ENCODE measurements at regions not wholly inside any gene's neighbourhood (a gene's known extent, or its start where the extent isn't known, plus 50 kb on each side); places are given as distances from the start of the nearest gene placed in this dataset.

- DNase-seq (ENCODE audit: extremely low spot score): no peak
- no peaks in the 10 kb centered on the region for H3K4me1 ChIP-seq
- H3K27ac ChIP-seq (replicated peaks in 1 of 4): no peak overlapping the region
- H3K27me3 ChIP-seq: no peaks in the 10 kb centered on the region
- 72% methylated on average over 3 of the region's 3 CpGs for WGBS
- TF ChIP-seq POLR2AphosphoS5 (IDR thresholded peaks at IDR 0.05): no peak
- no peak for TF ChIP-seq EP300 (IDR thresholded peaks at IDR 0.05)
- TF ChIP-seq POLR2A (IDR thresholded peaks at IDR 0.05; ENCODE audit: low read depth): no peak
- TF ChIP-seq, protein P1, sequence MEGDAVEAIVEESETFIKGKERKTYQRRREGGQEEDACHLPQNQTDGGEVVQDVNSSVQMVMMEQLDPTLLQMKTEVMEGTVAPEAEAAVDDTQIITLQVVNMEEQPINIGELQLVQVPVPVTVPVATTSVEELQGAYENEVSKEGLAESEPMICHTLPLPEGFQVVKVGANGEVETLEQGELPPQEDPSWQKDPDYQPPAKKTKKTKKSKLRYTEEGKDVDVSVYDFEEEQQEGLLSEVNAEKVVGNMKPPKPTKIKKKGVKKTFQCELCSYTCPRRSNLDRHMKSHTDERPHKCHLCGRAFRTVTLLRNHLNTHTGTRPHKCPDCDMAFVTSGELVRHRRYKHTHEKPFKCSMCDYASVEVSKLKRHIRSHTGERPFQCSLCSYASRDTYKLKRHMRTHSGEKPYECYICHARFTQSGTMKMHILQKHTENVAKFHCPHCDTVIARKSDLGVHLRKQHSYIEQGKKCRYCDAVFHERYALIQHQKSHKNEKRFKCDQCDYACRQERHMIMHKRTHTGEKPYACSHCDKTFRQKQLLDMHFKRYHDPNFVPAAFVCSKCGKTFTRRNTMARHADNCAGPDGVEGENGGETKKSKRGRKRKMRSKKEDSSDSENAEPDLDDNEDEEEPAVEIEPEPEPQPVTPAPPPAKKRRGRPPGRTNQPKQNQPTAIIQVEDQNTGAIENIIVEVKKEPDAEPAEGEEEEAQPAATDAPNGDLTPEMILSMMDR (IDR thresholded peaks at IDR 0.05): no peak
- H3K9me3 ChIP-seq: no peaks in the 10 kb centered on the region
- intact Hi-C loops (cut with DNase I): no loop called here
- no peak overlapping the region for H3K4me3 ChIP-seq
- H3K36me3 ChIP-seq: no peaks in the 10 kb centered on the region
Measured at GRCh38 chr13:105948143-105948542, 587.3 kb downstream of the EFNB2 start.

- Histone ChIP-seq H3K4me3 (no peak overlapping the region), H3K27me3 (no peaks in the 10 kb centered on the region), H3K9me3 (no peaks in the 10 kb centered on the region), H3K27ac (replicated peaks in 1 of 4) (no peak overlapping the region), H3K4me1 (no peaks in the 10 kb centered on the region), H3K36me3 (no peaks in the 10 kb centered on the region)
- no peak for DNase-seq (ENCODE audit: extremely low spot score)
- TF ChIP-seq POLR2A (IDR thresholded peaks at IDR 0.05; ENCODE audit: low read depth) (no peak), EP300 (IDR thresholded peaks at IDR 0.05) (no peak), POLR2AphosphoS5 (IDR thresholded peaks at IDR 0.05) (no peak)
- TF ChIP-seq, protein P1 (IDR thresholded peaks at IDR 0.05): no peak
- WGBS: 94% methylated on average over 1 of the region's 1 CpG
- intact Hi-C loops (cut with DNase I): no loop called here
Measured at GRCh38 chr13:105940882-105941281, 594.6 kb downstream of the EFNB2 start.

DNA sequence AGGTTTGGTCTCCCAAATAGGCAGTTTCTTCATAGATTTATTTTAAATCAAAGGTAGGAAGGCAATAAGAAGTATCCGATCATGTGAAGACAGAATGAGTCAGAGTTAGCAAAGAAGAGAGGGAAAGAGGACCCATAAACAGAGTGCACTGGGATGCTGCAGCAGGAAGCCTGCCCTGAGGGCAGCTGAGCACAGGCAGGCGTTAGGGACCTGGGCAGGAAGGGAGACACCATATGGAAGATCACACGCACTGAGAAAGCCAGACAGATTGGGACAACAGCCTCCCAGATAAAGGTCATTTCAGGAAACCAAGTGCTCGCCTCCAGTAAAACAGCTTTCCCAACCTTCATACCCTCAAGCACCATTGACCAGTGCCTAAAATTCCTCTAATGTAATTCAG, 598.0 kb downstream of the EFNB2 start:
- no peaks in the 10 kb centered on the region for H3K27me3 ChIP-seq
- no peak for TF ChIP-seq POLR2A (IDR thresholded peaks at IDR 0.05; ENCODE audit: low read depth)
- TF ChIP-seq EP300 (IDR thresholded peaks at IDR 0.05): no peak
- no peak for TF ChIP-seq POLR2AphosphoS5 (IDR thresholded peaks at IDR 0.05)
- TF ChIP-seq, protein P1 (IDR thresholded peaks at IDR 0.05): no peak
- peaks cover 0 to 16% (median 9%) of the 10 kb centered on the region in 4 donors for H3K4me1 ChIP-seq
- DNase-seq (ENCODE audit: extremely low spot score): no peak
- no peaks in the 10 kb centered on the region for H3K36me3 ChIP-seq
- intact Hi-C loops (cut with DNase I): no loop called here
- WGBS: 88% methylated on average over 4 of the region's 4 CpGs
- H3K4me3 ChIP-seq: no peak overlapping the region
- H3K27ac ChIP-seq (replicated peaks in 1 of 4): no peak overlapping the region
- H3K9me3 ChIP-seq: no peaks in the 10 kb centered on the region

DNA sequence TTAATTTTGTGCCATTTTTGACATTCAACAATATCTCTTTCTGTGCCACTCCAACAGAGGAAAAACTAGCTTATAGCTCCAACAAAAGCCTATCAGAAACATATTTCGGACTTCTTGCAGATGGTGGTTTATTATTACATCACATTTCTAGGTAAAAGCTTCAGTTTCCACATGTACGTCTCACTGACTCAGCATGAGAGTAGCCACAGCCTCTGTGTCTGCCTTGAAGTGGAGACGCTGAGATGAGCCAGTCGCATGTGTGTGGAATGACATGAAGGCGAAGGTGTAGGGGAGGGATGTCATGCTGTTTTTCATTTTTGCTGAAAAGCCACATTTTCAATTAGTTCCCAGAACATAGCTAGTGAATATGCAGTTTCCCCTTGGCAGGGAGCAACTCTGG, 598.6 kb downstream of the EFNB2 start:
- 90% methylated on average over 5 of the region's 5 CpGs for WGBS
- no peak for DNase-seq (ENCODE audit: extremely low spot score)
- Histone ChIP-seq H3K9me3 (no peaks in the 10 kb centered on the region), H3K36me3 (no peaks in the 10 kb centered on the region), H3K4me1 (peaks cover 0 to 16% (median 9%) of the 10 kb centered on the region in 4 donors), H3K27ac (replicated peaks in 1 of 4) (no peak overlapping the region), H3K27me3 (no peaks in the 10 kb centered on the region), H3K4me3 (no peak overlapping the region)
- intact Hi-C loops (cut with DNase I): no loop called here
- TF ChIP-seq POLR2A (IDR thresholded peaks at IDR 0.05; ENCODE audit: low read depth): no peak
- no peak for TF ChIP-seq POLR2AphosphoS5 (IDR thresholded peaks at IDR 0.05)
- no peak for TF ChIP-seq EP300 (IDR thresholded peaks at IDR 0.05)
- TF ChIP-seq, protein P1 (IDR thresholded peaks at IDR 0.05): no peak

GRCh38 chr13:105929505-105929904, 606.0 kb downstream of the EFNB2 start:
- no peak for TF ChIP-seq POLR2AphosphoS5 (IDR thresholded peaks at IDR 0.05)
- TF ChIP-seq EP300 (IDR thresholded peaks at IDR 0.05): no peak
- no peak for TF ChIP-seq POLR2A (IDR thresholded peaks at IDR 0.05; ENCODE audit: low read depth)
- TF ChIP-seq, protein P1 (IDR thresholded peaks at IDR 0.05): no peak
- H3K27me3 ChIP-seq: no peaks in the 10 kb centered on the region
- peaks cover 0 to 13% (median 4%) of the 10 kb centered on the region in 4 donors for H3K4me1 ChIP-seq
- no peaks in the 10 kb centered on the region for H3K36me3 ChIP-seq
- no peak overlapping the region for H3K27ac ChIP-seq (replicated peaks in 1 of 4)
- no peak overlapping the region for H3K4me3 ChIP-seq
- H3K9me3 ChIP-seq: no peaks in the 10 kb centered on the region
- intact Hi-C loops (cut with DNase I): no loop called here
- DNase-seq (ENCODE audit: extremely low spot score): no peak
- WGBS: 100% methylated on average over 4 of the region's 4 CpGs

Data from esophagus muscularis mucosa (tissue), 4 donors.